ENCODE measurements at regions not wholly inside any gene's neighbourhood (a gene's known extent, or its start where the extent isn't known, plus 50 kb on each side); places are given as distances from the start of the nearest gene placed in this dataset.

DNA sequence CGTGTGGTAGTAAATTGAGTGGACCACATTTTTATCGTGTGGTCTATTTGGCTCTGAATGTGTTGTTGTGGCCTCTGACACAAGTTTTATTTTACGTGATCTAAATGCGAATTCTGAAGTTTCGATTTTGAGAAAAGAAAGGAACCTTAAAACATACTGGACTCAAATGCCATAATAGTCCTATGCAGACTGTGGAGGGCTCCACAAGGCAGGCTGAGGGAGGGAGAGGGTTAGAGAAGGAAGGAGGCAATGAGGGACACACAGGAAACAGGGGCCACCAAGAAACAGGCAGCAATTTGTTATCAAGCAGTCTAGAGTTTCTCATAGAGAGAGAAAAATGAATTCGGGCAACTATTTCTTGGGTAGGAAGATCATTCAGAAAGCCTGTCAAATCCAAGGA lies 110.4 kb upstream of the SEMA6A start:
- TF ChIP-seq, protein P1, sequence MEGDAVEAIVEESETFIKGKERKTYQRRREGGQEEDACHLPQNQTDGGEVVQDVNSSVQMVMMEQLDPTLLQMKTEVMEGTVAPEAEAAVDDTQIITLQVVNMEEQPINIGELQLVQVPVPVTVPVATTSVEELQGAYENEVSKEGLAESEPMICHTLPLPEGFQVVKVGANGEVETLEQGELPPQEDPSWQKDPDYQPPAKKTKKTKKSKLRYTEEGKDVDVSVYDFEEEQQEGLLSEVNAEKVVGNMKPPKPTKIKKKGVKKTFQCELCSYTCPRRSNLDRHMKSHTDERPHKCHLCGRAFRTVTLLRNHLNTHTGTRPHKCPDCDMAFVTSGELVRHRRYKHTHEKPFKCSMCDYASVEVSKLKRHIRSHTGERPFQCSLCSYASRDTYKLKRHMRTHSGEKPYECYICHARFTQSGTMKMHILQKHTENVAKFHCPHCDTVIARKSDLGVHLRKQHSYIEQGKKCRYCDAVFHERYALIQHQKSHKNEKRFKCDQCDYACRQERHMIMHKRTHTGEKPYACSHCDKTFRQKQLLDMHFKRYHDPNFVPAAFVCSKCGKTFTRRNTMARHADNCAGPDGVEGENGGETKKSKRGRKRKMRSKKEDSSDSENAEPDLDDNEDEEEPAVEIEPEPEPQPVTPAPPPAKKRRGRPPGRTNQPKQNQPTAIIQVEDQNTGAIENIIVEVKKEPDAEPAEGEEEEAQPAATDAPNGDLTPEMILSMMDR (optimal IDR thresholded peaks at IDR 0.05 in 1 of 3, IDR thresholded peaks at IDR 0.05 in 1 of 3, conservative IDR thresholded peaks at IDR 0.05 in 1 of 3; ENCODE audit: extremely low read depth in 1 of 3, insufficient read depth in 2 of 3, low read length in 3 of 3), result no peak
- TF ChIP-seq EZH2 (IDR thresholded peaks at IDR 0.05; ENCODE audit: low read length), result no peak

Data from keratinocyte (primary cell).